HG03175 (cell line): ENCODE measurements at regions not wholly inside any gene's neighbourhood (a gene's known extent, or its start where the extent isn't known, plus 50 kb on each side); places are given as distances from the start of the nearest gene placed in this dataset.
"Not testable (repeated sequence)": the region's sequence is repeated elsewhere in the genome, so short reads cannot be mapped to it uniquely, and the experiment has no call there.

Source experiments
- ATAC-seq: cut with Tn5 transposase; IDR thresholded peaks from one replicate; pipeline ENCODE4 v1.9.1; 2021; ENCODE audit warnings: mild to moderate bottlenecking, moderate library complexity; ENCODE audit not compliant: unreplicated experiment

DNA sequence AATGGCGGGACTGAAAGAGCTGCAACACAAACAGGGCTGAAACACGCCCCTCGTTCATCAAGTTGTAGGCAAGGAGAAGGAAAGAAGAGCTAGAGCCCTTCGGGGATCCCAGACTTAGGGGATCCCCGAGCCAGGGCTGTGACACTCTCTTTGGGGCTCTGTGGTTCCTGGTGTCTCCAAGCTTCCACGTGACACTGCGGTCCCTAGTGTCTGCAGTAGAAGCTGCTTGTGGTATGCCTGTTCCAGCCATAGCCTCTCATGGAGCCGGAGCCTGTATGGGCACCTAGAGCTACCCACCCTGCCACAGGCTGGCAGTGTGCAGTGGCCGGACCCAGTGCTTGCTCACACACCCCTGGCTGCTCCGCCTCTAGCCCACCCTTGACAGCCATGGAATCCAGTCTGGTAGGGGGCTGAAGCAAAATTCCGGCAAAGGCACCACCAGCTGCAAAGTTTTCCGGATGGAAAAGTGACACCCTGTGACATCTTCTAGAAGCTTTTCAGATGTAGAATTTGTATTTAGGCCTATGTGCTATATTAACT is 1439.6 kb upstream of the ACO1 start:
- ATAC-seq, result no peak

DNA sequence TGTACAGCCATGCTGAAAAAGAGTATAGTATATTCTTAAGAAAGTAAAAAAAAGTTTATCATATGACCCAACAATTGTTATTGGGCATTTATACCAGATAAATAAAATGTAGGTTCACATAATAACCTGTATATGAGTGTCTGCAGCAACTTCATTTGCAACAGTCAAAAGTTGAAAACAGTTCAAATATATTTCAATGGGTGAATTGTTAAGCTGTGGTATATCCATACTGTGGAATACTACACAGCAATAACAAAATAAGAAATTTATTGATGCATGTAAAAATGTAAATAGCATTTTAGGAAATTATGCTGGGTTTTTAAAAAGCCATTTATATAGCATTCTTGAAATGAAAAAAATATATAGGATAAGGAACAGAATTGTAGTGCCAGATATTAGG is 1420.1 kb upstream of the ACO1 start:
- ATAC-seq, result no peak

DNA sequence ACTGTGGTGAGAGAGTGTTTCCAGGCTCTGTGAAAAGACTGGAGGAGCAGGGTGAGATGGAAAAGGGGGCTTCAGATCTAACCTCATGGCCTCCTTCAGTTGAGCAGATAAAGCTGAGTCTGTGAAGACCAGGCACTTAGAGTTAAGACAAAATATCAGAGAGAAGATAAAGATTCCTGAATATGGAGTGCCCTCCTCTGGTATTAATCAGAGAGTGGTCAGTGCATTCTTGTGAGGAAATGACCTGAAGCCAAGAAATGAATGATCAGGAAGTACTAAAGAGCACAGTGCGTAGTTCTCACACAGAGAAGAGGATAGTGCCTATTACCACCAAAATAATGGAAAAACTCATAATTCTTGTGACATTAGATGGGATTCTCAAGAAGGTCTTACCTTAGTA is 1417.0 kb upstream of the ACO1 start:
- no peak for ATAC-seq

DNA sequence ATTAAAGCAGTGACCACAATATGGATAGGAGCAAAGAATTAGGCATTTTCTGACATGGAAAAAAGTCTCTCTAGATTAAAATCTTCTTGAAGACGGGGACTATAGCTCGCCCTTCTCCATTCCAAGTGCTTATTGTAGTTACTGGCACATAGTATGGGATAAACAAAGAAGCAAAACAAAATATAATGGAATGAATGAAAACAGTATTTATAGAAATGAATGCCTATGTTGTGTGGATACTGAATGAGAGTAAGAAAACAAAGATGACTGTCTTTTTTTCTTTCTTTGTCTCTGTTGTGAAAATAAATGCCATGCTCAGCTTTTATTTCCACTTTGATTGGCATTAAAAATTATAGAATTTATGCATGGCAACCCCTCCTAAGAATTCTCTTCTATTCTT is 1414.3 kb upstream of the ACO1 start:
- ATAC-seq, result no peak

DNA sequence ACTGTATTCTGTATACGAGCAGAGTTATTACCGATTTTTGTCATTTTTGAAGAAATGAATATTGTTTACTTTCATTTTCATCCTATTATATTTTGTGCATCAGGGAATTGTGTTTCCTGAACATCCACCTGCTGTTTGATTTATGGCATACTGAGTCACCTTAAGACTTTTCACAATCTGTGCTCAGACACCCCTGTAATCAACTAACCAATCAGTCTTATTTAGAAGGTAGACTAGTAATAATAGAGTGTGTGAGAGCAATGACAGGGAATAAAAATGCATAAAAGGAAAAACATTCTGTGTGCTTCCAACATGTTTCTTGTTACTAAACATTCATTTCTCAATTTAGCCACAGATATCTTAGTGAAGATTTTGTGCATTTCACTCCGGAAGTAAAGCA is 1413.6 kb upstream of the ACO1 start:
- ATAC-seq, result no peak

DNA sequence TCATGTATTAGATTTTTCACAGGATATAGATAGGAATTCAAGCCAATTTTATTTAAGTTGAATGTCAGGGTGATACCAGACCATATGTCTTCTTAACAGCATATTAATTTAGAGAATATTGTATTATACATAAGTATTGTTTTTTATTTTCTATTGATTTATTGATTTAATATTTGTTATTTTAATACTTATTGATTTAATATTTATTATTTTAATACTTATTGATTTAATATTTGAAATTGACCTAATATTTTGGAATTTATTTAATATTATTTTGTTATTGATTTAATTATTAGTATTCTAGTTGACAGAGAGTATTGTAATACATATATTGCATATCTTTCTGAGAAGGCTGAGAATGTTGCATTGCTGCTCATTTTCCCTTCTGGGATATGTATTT is 1411.8 kb upstream of the ACO1 start:
- ATAC-seq, result no peak

DNA sequence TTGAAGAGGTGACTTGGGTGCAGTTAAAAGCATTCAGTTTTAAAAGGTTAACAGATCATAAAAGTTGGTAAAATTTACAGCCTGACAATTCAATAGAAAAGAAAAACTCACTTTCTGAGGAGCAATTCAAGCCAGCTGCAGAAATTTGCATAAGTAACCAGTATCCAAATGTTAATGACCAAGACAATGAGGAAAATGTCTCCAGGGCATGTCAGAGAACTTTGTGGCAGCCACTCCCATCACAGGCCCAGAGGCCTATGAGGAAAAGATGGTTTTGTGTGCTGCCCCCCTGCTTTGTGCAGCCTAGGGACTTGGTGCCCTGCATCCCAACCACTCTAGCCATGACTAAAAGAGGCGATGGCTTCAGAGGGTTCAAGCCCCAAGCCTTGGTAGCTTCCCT is 1406.5 kb upstream of the ACO1 start:
- ATAC-seq, result no peak

DNA sequence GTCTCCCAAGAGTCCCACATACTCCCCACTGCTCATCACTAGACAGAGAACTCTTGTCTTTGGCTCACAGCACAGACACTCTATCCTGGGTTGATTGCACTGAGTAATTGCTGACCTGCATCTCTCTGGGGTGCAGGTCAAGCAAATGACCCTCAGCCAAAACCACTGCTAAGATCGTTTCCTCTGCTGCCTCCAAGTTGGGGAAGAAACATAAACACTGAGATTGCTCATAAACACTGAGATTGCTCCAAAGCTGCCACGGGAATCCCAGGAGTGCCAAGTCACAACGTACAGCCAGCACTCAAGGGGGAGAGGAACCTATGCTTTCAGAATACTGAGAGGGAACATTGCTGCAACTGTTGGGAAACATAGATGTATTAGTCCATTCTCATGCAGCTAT is 1402.1 kb upstream of the ACO1 start:
- ATAC-seq, result no peak

DNA sequence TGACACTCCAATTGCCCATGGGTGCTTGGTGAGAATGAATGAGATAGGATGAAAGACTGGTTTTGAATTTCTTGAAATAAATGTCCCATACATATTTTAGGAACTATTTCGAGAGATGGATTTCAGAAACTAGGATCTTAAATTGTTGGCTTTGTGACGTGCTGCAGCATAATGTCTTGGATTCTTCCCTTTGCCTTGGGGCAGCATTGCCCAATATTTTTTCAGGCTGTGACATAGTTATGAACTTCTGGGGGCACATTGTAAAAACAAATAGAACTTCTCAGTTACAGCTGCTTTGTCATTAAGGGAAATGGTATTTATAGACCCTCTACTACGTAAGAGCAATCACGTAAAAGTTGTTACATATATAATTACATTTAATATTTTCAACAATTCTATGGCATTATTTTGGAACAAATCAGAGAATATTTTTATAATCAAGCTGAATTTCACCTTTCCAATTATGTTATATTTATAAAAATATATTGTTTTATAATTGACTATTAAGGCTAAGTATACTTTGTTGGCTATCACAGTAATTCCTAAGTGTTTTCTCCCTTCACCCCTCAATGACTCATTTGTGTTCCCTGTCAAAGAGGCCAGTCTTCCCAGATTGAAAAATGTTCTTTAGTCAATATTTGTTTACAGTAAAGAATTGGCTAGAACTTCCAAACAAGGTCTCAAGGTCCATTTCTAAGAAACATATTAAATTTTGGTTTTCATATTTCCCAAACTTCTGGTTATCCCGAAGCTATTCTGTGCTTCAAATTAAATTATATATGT is 1388.3 kb upstream of the ACO1 start:
- no peak for ATAC-seq

DNA sequence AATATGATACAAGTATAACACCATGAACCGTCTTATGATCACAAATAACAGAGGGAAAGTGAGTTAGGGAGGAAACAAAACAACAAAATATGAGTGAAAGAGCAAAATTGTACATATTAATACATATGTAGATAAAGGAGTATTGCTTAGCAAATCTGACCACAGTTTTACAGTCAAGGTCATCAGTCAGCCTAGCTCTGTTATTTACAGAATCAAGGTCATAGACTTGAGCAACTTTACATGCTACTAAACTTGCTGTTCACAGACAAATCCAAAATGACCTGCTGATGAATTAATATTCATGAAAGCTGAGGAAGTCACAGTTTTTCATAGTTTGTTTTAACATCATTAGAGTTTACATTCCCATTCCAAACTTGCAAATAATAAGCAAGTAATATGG is 1387.7 kb upstream of the ACO1 start:
- ATAC-seq, result no peak

DNA sequence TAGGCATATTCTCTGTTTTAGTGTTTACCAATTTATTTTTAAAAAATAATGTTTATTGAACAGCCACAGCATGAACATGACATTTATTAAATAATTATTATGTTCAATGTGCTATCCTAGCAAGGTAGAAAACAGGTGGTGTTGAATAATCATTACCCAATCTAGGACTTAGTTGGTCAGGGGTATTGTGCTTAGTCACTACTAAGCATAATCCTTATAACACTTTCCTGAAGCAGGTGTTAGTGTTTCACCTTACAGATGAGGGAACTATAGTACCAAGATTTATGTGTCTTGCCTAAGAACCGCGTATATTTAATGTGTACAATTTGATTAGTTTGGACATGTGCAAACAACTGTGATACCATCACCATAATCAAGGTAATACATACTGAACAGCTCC is 1387.2 kb upstream of the ACO1 start:
- no peak for ATAC-seq

DNA sequence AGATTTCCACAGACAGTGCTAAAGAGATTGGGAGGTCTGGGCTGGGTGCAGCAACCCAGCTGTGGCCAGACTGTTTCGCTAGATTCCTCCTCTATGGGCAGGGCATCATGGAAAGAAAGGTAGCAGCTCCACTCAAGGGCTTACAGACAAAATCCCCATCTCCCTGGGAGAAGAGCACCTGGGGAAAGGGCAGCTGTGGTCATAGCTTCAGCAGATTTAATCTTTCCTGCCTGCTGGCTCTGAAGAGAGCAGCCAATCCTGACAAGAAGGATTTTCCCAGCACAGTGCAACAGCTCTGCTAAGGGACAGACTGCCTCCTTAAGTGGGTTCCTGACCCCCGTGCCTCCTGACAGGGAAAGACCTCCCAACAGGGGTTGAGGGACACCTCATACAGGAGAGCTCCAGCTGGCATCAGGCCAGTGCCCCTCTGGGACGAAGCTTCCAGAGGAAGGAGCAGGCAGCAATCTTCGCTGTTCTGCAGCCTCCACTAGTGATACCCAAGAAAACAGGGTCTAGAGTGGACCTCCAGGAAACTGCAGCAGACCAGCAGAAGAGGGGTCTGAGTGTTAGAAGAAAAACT is 1379.3 kb upstream of the ACO1 start:
- no peak for ATAC-seq

DNA sequence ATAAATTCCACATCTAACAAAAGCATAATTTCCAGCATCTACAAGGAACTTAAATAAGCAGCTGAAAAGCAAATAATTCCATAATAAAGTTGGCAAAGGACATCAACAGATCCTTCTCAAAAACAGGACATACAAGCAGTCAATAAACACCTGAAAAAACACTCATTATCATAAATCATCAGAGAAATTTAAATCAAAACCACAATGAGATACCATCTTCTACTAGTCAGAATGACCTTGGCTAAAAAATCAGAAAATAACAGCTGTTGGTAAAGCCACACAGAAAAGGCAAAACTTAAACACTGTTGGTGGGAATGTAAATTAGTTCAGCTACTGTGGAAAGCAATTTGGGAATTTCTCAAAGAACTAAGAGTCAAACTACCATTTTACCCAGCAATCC is 1371.1 kb upstream of the ACO1 start:
- no peak for ATAC-seq

DNA sequence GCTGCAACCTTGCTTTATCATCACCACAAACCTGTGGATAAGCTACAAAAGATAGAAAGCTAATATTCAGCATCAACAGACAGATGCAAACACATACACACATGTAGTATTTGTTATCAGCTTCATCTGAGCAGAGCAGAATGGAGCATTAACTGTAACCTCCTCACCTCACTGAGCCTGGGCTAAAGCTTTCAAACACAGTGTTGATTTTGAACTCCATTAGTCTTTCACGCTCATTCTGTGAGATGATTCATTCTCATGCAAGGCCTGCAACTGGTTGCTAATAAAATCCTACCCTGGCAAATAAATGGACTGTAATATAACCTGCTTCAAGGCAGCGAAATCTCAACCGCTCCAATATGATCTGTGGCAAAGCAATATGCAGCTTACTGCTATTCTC is 1360.6 kb upstream of the ACO1 start:
- no peak for ATAC-seq

DNA sequence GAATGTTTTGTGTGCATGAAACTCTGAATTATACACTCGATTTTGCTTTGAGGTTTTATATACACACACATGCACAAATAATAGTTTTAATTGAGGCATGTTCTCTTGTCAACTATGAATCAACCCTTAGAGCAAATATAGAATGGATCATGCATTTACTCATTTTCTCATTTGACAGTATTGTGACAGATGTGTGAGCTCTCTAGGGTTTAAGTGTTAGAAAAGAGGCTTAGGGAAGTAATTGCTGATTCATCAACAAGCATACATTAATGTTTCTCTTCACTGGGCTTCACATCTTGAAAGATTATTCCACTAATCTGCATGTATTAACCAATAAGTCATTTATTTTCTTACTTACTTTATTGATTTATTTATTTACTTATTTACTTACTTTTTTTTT is 1356.8 kb upstream of the ACO1 start:
- ATAC-seq, result no peak

DNA sequence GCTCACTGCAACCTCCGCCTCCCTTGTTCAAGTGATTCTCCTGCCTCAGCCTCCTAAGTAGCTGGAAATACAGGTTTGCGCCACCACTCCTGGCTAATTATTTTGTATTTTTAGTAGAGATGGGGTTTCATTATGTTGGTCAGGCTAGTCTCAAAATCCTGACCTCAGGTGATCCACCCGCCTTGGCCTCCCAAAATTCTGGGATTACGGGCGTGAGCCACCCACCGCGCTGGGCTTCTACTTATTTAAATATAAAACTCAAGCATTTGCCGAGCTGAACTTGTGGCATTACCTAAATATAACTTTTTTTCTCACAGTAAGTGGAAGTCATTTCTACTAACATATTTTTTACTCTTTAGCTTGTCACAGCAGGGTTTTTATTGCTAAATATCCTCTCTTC is 1356.3 kb upstream of the ACO1 start:
- ATAC-seq, result no peak

DNA sequence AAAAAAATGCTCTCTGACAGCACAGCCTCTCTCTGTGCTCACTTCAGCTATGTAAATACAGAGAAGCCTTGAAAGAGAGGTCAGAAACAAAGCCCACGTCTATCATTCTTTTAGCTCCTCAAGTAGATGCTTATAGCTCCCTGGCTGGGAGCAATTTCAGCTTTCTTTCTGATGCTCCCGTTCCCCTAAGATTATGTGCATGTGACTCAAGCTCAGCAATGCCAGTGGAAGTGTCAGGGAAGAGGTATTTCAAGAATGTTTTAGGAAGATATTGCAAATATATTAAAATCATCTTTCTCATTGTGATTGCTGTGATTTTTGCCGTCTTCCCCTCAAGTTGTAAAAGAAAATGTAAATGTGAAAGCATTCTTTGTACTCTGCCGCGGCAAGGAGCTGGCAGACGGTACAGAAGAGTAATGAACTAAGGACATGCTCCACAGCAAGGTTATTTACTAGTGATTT is 1353.7 kb upstream of the ACO1 start:
- no peak for ATAC-seq

DNA sequence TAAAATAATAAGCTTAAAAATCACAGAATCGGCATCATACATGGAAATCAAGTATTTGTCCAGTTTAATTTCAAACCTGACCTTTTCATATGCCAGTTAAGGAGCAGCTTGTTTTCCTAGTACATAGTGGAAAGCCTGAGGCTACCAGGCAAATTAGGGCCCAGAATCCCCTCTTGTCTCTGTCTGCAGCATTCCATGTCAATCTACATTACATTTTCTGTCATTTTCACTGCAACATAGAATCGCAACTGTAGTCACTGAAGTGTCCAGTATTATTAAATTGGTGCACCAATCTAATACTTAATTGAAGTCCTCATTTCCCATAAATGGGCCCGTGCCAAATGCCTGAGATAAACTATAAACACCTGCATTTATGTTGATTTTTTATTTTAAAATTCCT is 1352.2 kb upstream of the ACO1 start:
- ATAC-seq, result no peak

DNA sequence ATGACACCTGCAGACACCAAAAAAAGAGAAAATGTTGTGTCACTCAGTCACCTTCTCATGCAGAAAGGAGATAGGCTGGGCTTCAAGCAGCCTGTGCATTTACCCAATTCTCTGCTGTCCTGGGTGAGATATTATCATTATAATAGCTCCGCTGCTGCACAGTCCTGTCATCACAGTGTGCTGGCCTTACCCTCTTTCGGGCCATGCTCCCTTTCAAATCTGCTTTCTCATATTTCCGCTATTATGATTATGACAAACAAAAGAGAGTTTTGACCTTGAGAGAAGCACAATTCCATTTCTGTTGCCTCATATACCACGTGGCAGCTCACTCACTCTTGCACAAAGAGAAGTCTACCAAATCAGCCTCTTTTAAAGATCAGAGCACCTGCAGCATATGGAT is 1350.1 kb upstream of the ACO1 start:
- no peak for ATAC-seq

DNA sequence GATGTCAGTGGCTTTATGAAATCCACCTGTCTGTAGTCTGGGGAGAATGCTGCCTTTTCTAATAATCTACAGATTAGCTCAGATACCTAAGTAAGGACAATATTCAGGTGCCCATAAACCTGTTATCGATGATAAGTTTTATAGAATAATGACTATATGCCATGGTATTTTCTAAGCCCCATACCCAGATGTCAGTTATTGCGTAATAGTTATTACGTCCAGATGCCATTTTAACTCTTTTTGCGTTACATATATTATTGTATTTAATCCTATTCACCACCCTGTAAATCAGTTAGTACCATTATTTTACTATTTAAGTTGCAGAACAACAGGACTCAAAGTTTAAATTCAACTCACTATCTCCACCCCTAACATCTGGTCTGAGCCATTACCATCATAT is 1343.9 kb upstream of the ACO1 start:
- ATAC-seq, result no peak

DNA sequence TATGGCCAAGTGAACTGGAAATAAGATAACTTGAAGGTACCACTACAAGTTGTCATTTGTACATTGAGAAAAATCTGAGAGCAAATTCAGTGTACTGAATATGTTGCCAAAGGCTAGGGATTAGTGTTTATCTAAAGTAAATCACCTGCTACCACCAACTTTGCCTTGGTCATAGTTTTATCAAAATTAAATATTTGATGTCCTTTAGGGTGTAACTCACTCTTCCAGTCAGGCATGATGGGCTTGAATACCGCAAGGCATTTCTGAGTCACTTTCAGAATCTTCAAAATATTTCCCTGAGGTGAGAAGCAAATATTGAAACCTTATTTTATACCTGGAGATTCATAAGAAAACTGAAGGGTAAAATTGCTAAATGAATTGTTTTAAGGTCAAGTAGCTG is 1338.6 kb upstream of the ACO1 start:
- no peak for ATAC-seq

DNA sequence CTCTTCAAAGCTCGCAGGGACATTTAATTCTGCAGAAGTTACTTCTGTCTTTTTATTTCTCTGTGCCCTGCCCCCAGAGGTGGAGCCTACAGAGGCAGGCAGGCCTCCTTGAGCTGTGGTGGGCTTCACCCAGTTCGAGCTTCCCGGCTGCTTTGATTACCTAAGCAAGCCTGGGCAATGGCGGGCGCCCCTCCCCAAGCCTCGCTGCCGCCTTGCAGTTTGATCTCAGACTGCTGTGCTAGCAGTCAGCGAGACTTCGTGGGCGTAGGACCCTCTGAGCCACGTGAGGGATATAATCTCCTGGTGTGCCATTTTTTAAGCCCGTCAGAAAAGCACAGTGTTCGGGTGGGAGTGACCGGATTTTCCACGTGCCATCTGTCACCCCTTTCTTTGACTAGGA is 1322.9 kb upstream of the ACO1 start:
- not testable (repeated sequence) for ATAC-seq

DNA sequence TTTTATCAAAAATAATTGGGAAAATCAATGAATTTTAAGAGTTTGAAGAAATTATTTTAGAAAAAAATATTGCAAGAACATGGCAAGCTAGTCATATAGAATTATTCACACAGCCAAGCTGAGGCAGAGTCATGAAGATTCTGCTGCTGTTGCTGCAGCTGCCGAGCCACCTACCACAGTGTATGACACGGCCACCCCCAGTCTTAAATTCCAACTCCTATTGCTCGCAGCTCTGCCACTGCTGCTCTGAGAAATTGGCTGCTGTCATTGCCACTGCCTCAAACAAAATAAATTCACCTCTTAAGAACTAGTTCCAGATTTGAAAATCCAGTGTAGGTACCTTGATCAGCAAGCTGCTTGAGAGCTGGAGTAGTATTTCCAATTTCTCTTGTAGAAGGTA is 1318.8 kb upstream of the ACO1 start:
- no peak for ATAC-seq
